HepG2 (cell line): ENCODE measurements at regions not wholly inside any gene's neighbourhood (a gene's known extent, or its start where the extent isn't known, plus 50 kb on each side); places are given as distances from the start of the nearest gene placed in this dataset.

Experiments
- ATAC-seq: fragments of 200-7000 bp; cut with Tn5 transposase; 3 replicates; pipeline ENCODE4 v1.9.1; 2020; ENCODE audit warnings: mild to moderate bottlenecking, moderate library complexity
- BruUV-seq: library from RNA; stranded (reverse); fragments of 400-500 nt; replicated peaks from 2 replicates; lab custom pipeline; 2021; lab: Mats Ljungman, UMichigan
- CTCF ChIA-PET: fragments of 300-600 bp; formaldehyde crosslinking; extraction: SDS; loops from one replicate; lab custom pipeline; 2021; ENCODE audit warnings: low total read pairs, inconsistent platforms, low intra/inter-chr PET ratio; lab: Yijun Ruan, JAX
- POLR2A ChIA-PET: fragments of 350-600 bp; sonication (Branson Sonifier 250); formaldehyde crosslinking; loops from one replicate; lab custom pipeline; 2020; ENCODE audit warnings: antibody characterized with exemption, inconsistent platforms; lab: Yijun Ruan, JAX
- DNase-seq: peaks from one replicate; pipeline ENCODE4 v3.0.0-alpha.2; 2015; ENCODE audit warnings: low spot score
- FAIRE-seq: peaks from 3 replicates; lab custom pipeline; 2011; peaks lifted over from hg19 to GRCh38; lab: Jason Lieb, UNC
- H2AFZ ChIP-seq: one replicate; pipeline ENCODE4 v1.6.1; 2011; ENCODE audit warnings: low read length, inconsistent platforms
- H3K27ac ChIP-seq: fragments of 300-600 bp; 3 replicates; pipeline ENCODE4 v1.8.0; 2011; ENCODE audit warnings: mixed run types, mild to moderate bottlenecking, mixed read lengths, low read length, inconsistent platforms; ENCODE audit not compliant: insufficient read depth; ENCODE audit errors: extremely low read length
- H3K27me3 ChIP-seq, 2 experiments: fragments of 200-600 bp in 1 of 2; 2 replicates in 1 of 2; 3 replicates in 1 of 2; pipeline versions ENCODE4 v1.6.0 to v1.8.0; 2011; ENCODE audit warnings: low read length in 2 of 2, mild to moderate bottlenecking in 2 of 2, moderate library complexity in 2 of 2, inconsistent platforms in 1 of 2; ENCODE audit not compliant: insufficient read depth in 2 of 2, control insufficient read depth in 1 of 2
- H3K36me3 ChIP-seq, 2 experiments: fragments of 200-600 bp in 1 of 2; replicated peaks in 1 of 2; 2 replicates in 1 of 2; 3 replicates in 1 of 2; pipeline versions ENCODE4 v1.5.1 to v1.8.0; 2011; ENCODE audit warnings: low read length in 2 of 2, inconsistent platforms in 1 of 2; ENCODE audit not compliant: insufficient read depth in 2 of 2, control insufficient read depth in 1 of 2
- H3K4me1 ChIP-seq: 2 replicates; pipeline ENCODE4 v1.5.1; 2012; ENCODE audit warnings: low read length, inconsistent platforms; ENCODE audit not compliant: insufficient read depth
- H3K4me2 ChIP-seq: 2 replicates; pipeline ENCODE4 v1.6.0; 2011; ENCODE audit warnings: low read depth, low read length, inconsistent platforms
- H3K4me3 ChIP-seq, 3 experiments: fragments of 200-600 bp in 1 of 3; sonication (generic), shearing (Covaris generic) in 1 of 3; replicated peaks in 1 of 3; 2 replicates each; pipeline ENCODE4 v1.5.1; 2011 to 2016; ENCODE audit warnings: low read length in 3 of 3, inconsistent platforms in 2 of 3, low read depth in 2 of 3, mild to moderate bottlenecking in 2 of 3, control low read depth in 1 of 3, mixed read lengths in 1 of 3; ENCODE audit not compliant: insufficient read depth in 1 of 3
- H3K79me2 ChIP-seq: one replicate; pipeline ENCODE4 v1.6.1; 2011; ENCODE audit warnings: low read length, inconsistent platforms; ENCODE audit not compliant: insufficient read depth
- H3K9ac ChIP-seq: 2 replicates; pipeline ENCODE4 v1.6.0; 2011; ENCODE audit warnings: mild to moderate bottlenecking, low read depth, low read length, inconsistent platforms; ENCODE audit not compliant: insufficient read depth
- H3K9me3 ChIP-seq: 2 replicates; pipeline ENCODE4 v1.5.1; 2012; ENCODE audit warnings: mild to moderate bottlenecking, low read length
- H4K20me1 ChIP-seq: 2 replicates; pipeline ENCODE4 v1.6.0; 2011; ENCODE audit warnings: inconsistent platforms, mild to moderate bottlenecking, low read length, moderate library complexity; ENCODE audit not compliant: insufficient read depth
- ETV5 ChIP-seq: IDR thresholded peaks from 2 replicates; pipeline ENCODE4 v1.6.1; 2018; ENCODE audit warnings: missing biosample characterization, missing genetic modification reagents, inconsistent platforms, borderline replicate concordance
- HNRNPK ChIP-seq: fragments of 200-400 bp; formaldehyde crosslinking; IDR thresholded peaks from 2 replicates; pipeline ENCODE4 v1.6.1; 2018; ENCODE audit warnings: low read length, low read depth, moderate library complexity, mild to moderate bottlenecking; ENCODE audit not compliant: poor library complexity, severe bottlenecking
- SSRP1 ChIP-seq: IDR thresholded peaks from 2 replicates; pipeline ENCODE4 v1.6.1; 2016; ENCODE audit warnings: control low read depth
- ZFY ChIP-seq: sonication (generic); formaldehyde crosslinking; IDR thresholded peaks from 2 replicates; pipeline ENCODE4 v1.4.0; 2020; ENCODE audit warnings: missing genetic modification reagents
- ZNF18 ChIP-seq: sonication (generic); formaldehyde crosslinking; IDR thresholded peaks from 2 replicates; pipeline ENCODE4 v1.8.0; 2022; ENCODE audit warnings: mild to moderate bottlenecking, missing genetic modification reagents; ENCODE audit not compliant: insufficient replicate concordance
- ZNF512 ChIP-seq: sonication (generic); formaldehyde crosslinking; IDR thresholded peaks from 2 replicates; pipeline ENCODE4 v1.4.0; 2020; ENCODE audit warnings: mild to moderate bottlenecking, missing genetic modification reagents
- ZNF567 ChIP-seq: sonication (generic); formaldehyde crosslinking; IDR thresholded peaks from 2 replicates; pipeline ENCODE4 v1.8.1; 2023; ENCODE audit warnings: mild to moderate bottlenecking, missing genetic modification reagents, borderline replicate concordance
- WGBS: methylation state at CpG from one replicate; pipeline ENCODE4 v1.1.6; 2017; ENCODE audit warnings: low lambda C conversion rate; 5-methylcytosine and 5-hydroxymethylcytosine counted together
- in situ Hi-C: cut with HindIII; loops from 2 replicates; pipeline ENCODE4 v1.10.0; 2017; ENCODE audit warnings: low pct_unique_long_range_greater_than_20kb; ENCODE audit not compliant: extremely low pct_ligation_motif_present
- intact Hi-C: fragments of 100-400 bp; cut with micrococcal nuclease; formaldehyde crosslinking; loops from one replicate; pipeline ENCODE4 v1.10.0; 2022; ENCODE audit not compliant: unreplicated experiment
- TF ChIP-seq, protein P1 (sequence below): sonication (generic); formaldehyde crosslinking; IDR thresholded peaks from 2 replicates; pipeline ENCODE4 v1.9.0; 2021; ENCODE audit warnings: missing genetic modification reagents, mild to moderate bottlenecking, borderline replicate concordance

- no peaks in the 10 kb centered on the region for H4K20me1 ChIP-seq
- in situ Hi-C loops (no loop called here), intact Hi-C loops (no loop called here)
- no peak for ATAC-seq
- no peaks in the 10 kb centered on the region for H3K27me3 ChIP-seq
- no peaks in the 10 kb centered on the region for H3K79me2 ChIP-seq
- H3K9me3 ChIP-seq = no peaks in the 10 kb centered on the region
- no peak for DNase-seq
- H3K4me2 ChIP-seq = no peak overlapping the region
- no peak for TF ChIP-seq ETV5
- TF ChIP-seq HNRNPK = no peak
- no peak for TF ChIP-seq ZNF512 (CRISPR knock-in tag)
- TF ChIP-seq, protein P1, sequence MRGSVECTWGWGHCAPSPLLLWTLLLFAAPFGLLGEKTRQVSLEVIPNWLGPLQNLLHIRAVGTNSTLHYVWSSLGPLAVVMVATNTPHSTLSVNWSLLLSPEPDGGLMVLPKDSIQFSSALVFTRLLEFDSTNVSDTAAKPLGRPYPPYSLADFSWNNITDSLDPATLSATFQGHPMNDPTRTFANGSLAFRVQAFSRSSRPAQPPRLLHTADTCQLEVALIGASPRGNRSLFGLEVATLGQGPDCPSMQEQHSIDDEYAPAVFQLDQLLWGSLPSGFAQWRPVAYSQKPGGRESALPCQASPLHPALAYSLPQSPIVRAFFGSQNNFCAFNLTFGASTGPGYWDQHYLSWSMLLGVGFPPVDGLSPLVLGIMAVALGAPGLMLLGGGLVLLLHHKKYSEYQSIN (CRISPR knock-in tag) = no peak
- TF ChIP-seq ZNF18 (CRISPR knock-in tag) = no peak
- TF ChIP-seq SSRP1 = no peak
- no peak for TF ChIP-seq ZNF567 (CRISPR knock-in tag)
- no peak for TF ChIP-seq ZFY (CRISPR knock-in tag)
- no peak overlapping the region for H3K9ac ChIP-seq
- H3K4me1 ChIP-seq = no peaks in the 10 kb centered on the region
- no peaks in the 10 kb centered on the region for H3K36me3 ChIP-seq
- BruUV-seq = no TSS peak
- ChIA-PET CTCF (no interaction called here), POLR2A (no interaction called here)
- H2AFZ ChIP-seq = no peak overlapping the region
- FAIRE-seq = no peak
- H3K27ac ChIP-seq = no peak overlapping the region
- no peak overlapping the region for H3K4me3 ChIP-seq
- 37% methylated on average over 3 of the region's 3 CpGs for WGBS
These were observed 313.6 kb upstream of the ACVR2A start for GRCh38 chr2:147531269-147531668.
